ENCODE measurements at regions not wholly inside any gene's neighbourhood (a gene's known extent, or its start where the extent isn't known, plus 50 kb on each side); places are given as distances from the start of the nearest gene placed in this dataset.

- BruUV-seq (replicated peaks) = no TSS peak
- no peaks in the 10 kb centered on the region for H3K36me3 ChIP-seq (ENCODE audit: low read depth, low read length)
- no peak overlapping the region for H3K9ac ChIP-seq (ENCODE audit: low read length)
- ChIA-PET CTCF (no interaction called here), POLR2A (ENCODE audit: unreplicated experiment) (no interaction called here)
- DNase-seq (no peak), ATAC-seq (no peak)
- H3K9me3 ChIP-seq (ENCODE audit: low read length) = no peaks in the 10 kb centered on the region
- TF ChIP-seq EZH2phosphoT487 (IDR thresholded peaks at IDR 0.05; ENCODE audit: borderline replicate concordance, low read length) = no peak
- TF ChIP-seq CTCF (conservative IDR thresholded peaks at IDR 0.05; ENCODE audit: low read depth, low read length) = no peak
- no peak for TF ChIP-seq EZH2 (IDR thresholded peaks at IDR 0.05; ENCODE audit: low read length, unreplicated experiment)
- H3K79me2 ChIP-seq (ENCODE audit: low read length) = no peaks in the 10 kb centered on the region
- no peaks in the 10 kb centered on the region for H3K9me2 ChIP-seq (replicated peaks; ENCODE audit: low read length)
- H3K4me3 ChIP-seq (ENCODE audit: low read length) = no peak overlapping the region
- no peak overlapping the region for H3K27ac ChIP-seq (ENCODE audit: low read length)
- H2AFZ ChIP-seq (ENCODE audit: low read length) = no peak overlapping the region
- no peaks in the 10 kb centered on the region for H3F3A ChIP-seq (ENCODE audit: low read length, unreplicated experiment)
- no peak overlapping the region for H3K4me2 ChIP-seq (ENCODE audit: low read length)
- no peaks in the 10 kb centered on the region for H3K4me1 ChIP-seq (ENCODE audit: insufficient read depth, low read length)
- intact Hi-C loops (cut with micrococcal nuclease) = no loop called here
- H3K27me3 ChIP-seq (ENCODE audit: low read length) = no peaks in the 10 kb centered on the region
- H4K20me1 ChIP-seq (ENCODE audit: low read length) = no peaks in the 10 kb centered on the region
Measured at GRCh38 chr18:40494603-40495002, 1460.4 kb upstream of the PIK3C3 start.

- no peak for ATAC-seq
- TF ChIP-seq EZH2phosphoT487 (IDR thresholded peaks at IDR 0.05; ENCODE audit: borderline replicate concordance, low read length) (no peak), EZH2 (IDR thresholded peaks at IDR 0.05; ENCODE audit: low read length, unreplicated experiment) (no peak), CTCF (conservative IDR thresholded peaks at IDR 0.05; ENCODE audit: low read depth, low read length) (no peak)
- BruUV-seq (replicated peaks) = no TSS peak
- Histone ChIP-seq H3F3A (ENCODE audit: low read length, unreplicated experiment) (no peaks in the 10 kb centered on the region), H3K27me3 (ENCODE audit: low read length) (no peaks in the 10 kb centered on the region), H3K36me3 (ENCODE audit: low read depth, low read length) (no peaks in the 10 kb centered on the region), H3K4me3 (ENCODE audit: low read length) (no peak overlapping the region), H3K79me2 (ENCODE audit: low read length) (no peaks in the 10 kb centered on the region), H3K9ac (ENCODE audit: low read length) (no peak overlapping the region), H3K4me2 (ENCODE audit: low read length) (no peak overlapping the region), H4K20me1 (ENCODE audit: low read length) (no peaks in the 10 kb centered on the region), H3K27ac (ENCODE audit: low read length) (no peak overlapping the region), H3K9me3 (ENCODE audit: low read length) (no peaks in the 10 kb centered on the region), H3K4me1 (ENCODE audit: insufficient read depth, low read length) (no peaks in the 10 kb centered on the region), H2AFZ (ENCODE audit: low read length) (no peak overlapping the region), H3K9me2 (replicated peaks; ENCODE audit: low read length) (no peaks in the 10 kb centered on the region)
- POLR2A ChIA-PET (ENCODE audit: unreplicated experiment) = interaction anchor here (0.6 kb wide), 1 partner anchor 841 kb away, joined by 15 read pairs; no protein-coding TSS in a partner anchor
- intact Hi-C loops (cut with micrococcal nuclease) = no loop called here
- DNase-seq = no peak
- CTCF ChIA-PET = no interaction called here
Measured at GRCh38 chr18:40493316-40493715, 1461.7 kb upstream of the PIK3C3 start.

- H3K36me3 ChIP-seq (ENCODE audit: low read depth, low read length) = no peaks in the 10 kb centered on the region
- H3K9ac ChIP-seq (ENCODE audit: low read length) = no peak overlapping the region
- BruUV-seq (replicated peaks) = no TSS peak
- no peak overlapping the region for H3K27ac ChIP-seq (ENCODE audit: low read length)
- H3K4me2 ChIP-seq (ENCODE audit: low read length) = no peak overlapping the region
- H3F3A ChIP-seq (ENCODE audit: low read length, unreplicated experiment) = no peaks in the 10 kb centered on the region
- no peak overlapping the region for H2AFZ ChIP-seq (ENCODE audit: low read length)
- no peaks in the 10 kb centered on the region for H3K9me2 ChIP-seq (replicated peaks; ENCODE audit: low read length)
- H3K27me3 ChIP-seq (ENCODE audit: low read length) = no peaks in the 10 kb centered on the region
- no peaks in the 10 kb centered on the region for H3K79me2 ChIP-seq (ENCODE audit: low read length)
- CTCF ChIA-PET = no interaction called here
- ATAC-seq = no peak
- no peak for DNase-seq
- no peaks in the 10 kb centered on the region for H3K4me1 ChIP-seq (ENCODE audit: insufficient read depth, low read length)
- no peak for TF ChIP-seq EZH2 (IDR thresholded peaks at IDR 0.05; ENCODE audit: low read length, unreplicated experiment)
- TF ChIP-seq EZH2phosphoT487 (IDR thresholded peaks at IDR 0.05; ENCODE audit: borderline replicate concordance, low read length) = no peak
- TF ChIP-seq CTCF (conservative IDR thresholded peaks at IDR 0.05; ENCODE audit: low read depth, low read length) = no peak
- H4K20me1 ChIP-seq (ENCODE audit: low read length) = no peaks in the 10 kb centered on the region
- no peaks in the 10 kb centered on the region for H3K9me3 ChIP-seq (ENCODE audit: low read length)
- intact Hi-C loops (cut with micrococcal nuclease) = no loop called here
- no peak overlapping the region for H3K4me3 ChIP-seq (ENCODE audit: low read length)
- POLR2A ChIA-PET (ENCODE audit: unreplicated experiment) = no interaction called here
Measured at GRCh38 chr18:40489301-40489700, 1465.7 kb upstream of the PIK3C3 start.
